Fibroblast of skin of scalp (primary cell): ENCODE measurements at regions not wholly inside any gene's neighbourhood (a gene's known extent, or its start where the extent isn't known, plus 50 kb on each side); places are given as distances from the start of the nearest gene placed in this dataset.
"Not testable (repeated sequence)": the region's sequence is repeated elsewhere in the genome, so short reads cannot be mapped to it uniquely, and the experiment has no call there.

Source experiments
- DNase-seq: peaks from one replicate; pipeline ENCODE4 v3.0.0-alpha.2; 2013

DNA sequence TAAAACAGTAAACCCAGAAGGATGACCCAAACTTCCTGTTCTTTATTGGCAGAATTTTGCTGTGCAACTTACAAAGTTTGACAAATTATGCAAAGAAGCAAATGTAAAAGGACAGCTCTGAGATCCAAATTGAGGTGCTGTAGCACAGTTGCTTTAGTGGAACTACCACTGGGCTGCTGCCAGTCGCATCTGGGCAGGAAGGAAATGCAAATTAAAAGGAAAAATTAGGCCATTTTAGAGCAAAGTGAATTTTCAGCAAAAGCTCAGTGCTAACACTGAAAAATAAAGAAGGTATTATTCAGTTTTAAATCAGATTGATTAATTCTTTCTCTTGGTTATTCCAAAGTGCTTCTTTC lies 104.5 kb downstream of the ZMAT3 start:
- no peak for DNase-seq

- DNase-seq: peak; percentile 49
Observed at GRCh38 chr3:178966299-178967176, 105.1 kb downstream of the ZMAT3 start.

GRCh38 chr3:178964551-178964950 lies 107.1 kb downstream of the ZMAT3 start:
- DNase-seq: no peak

- DNase-seq: no peak
Observed at GRCh38 chr3:178960918-178961317, 110.7 kb downstream of the ZMAT3 start.

GRCh38 chr3:178960181-178960580 lies 111.4 kb downstream of the ZMAT3 start:
- no peak for DNase-seq

GRCh38 chr3:178950676-178951075 lies 120.9 kb downstream of the ZMAT3 start:
- no peak for DNase-seq

DNA sequence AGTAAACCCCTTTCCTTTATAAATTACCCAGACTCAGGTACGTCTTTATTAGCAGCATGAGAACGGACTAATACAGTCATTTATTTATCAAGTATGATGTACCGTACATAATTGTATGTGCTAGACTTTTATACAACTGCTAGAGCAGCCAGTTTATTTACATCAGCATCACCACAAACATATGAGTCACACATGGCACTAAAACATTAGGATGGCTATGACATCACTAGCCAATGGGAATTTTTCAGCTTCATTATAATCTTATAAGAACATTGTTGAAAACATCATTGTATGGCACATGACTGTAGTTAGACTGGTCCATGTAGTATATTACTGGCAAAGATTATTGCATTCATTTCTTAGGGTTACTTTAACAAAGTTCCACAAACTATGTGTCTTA lies 121.7 kb downstream of the ZMAT3 start:
- no peak for DNase-seq

- no peak for DNase-seq
Observed at GRCh38 chr3:178948546-178948945, 123.1 kb downstream of the ZMAT3 start.

DNA sequence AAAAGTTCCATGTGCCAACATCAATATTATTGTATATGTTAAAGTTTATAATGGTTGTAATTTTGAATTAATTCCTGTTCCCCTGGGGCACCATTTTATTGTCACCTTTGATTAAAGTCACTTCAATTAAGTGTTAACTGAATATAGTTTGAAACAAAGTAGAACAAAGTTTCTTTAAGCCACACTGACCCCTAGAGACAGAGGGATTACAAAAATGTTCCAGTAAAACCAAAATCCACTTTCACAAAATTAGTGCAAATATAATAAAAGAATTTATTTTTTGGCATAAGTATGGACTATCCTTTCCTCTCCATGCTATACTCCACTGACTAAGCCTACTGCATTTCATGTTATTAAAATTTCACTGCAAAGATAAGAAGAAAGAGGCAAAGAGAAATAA lies 123.9 kb downstream of the ZMAT3 start:
- no peak for DNase-seq

- DNase-seq: not testable (repeated sequence)
Observed at GRCh38 chr3:178942261-178942660, 129.3 kb downstream of the ZMAT3 start.

DNA sequence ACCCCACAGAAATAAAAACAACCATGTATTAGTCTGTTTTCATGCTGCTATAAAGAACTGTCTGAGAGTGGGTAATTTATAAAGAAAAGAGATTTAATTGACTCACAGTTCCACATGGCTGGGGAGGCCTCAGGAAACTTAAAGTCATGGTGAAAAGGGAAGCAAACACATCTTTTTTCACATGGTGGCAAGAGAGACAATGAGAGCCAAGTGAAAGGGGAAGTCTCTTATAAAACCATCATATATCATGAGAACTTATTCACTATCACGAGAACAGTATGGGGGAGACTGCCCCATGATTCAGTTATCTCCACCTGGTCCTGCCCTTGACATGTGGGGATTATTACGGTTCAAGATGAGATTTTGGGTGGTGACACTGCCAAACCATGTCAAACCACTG lies 141.5 kb downstream of the ZMAT3 start:
- no peak for DNase-seq

- DNase-seq: no peak
Observed at GRCh38 chr3:178916223-178916622, 155.4 kb downstream of the ZMAT3 start.

- DNase-seq: no peak
Observed at GRCh38 chr3:178915365-178915764, 156.2 kb downstream of the ZMAT3 start.

DNA sequence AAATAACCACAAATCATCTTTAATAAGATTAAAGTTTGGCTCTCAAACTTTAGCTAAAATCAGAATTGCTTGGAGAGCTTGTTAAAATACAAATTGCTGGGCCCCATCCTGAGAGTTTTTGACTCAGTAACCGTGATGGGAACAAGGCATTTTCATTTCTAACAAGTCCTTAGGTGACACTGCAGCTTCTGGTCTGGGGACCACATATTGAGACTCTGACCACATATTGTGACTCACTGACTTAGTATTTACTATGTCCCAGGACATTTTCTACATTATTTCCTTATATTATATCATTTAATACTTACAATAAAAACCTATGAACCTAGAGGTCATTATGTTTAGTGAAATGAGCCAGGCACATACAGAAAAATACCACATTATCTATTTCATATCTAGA lies 164.5 kb downstream of the ZMAT3 start:
- DNase-seq: peak; percentile 40

- DNase-seq: no peak
Observed at GRCh38 chr3:178901204-178901603, 170.4 kb downstream of the ZMAT3 start.

DNA sequence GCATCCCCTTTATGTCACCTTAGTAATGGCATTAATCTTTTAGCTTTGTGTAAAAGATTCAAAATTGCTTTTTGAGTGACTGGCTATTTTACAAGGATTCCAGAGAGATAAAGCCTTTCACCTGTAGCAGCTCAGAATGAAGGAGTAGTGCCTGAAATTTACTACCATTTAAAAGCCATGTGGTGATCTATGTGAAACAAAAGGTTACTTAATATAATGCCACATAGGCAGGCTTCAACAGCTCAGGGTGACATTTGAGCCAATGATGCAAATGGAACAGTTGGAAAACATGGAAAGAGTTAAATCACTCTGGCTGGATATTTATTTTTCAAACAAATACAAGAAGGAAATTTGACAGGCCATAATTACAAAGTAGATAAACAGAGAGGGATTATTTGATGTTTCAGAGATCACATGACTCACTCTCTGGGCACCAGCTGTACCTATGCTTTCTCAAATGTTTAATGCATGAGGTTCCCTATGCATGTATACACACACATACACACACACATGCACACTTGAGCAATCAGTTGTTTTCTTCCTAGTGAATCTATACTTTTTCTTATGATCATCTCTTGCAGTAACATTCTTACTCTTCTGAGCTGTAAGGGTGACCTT lies 171.5 kb downstream of the ZMAT3 start:
- no peak for DNase-seq

DNA sequence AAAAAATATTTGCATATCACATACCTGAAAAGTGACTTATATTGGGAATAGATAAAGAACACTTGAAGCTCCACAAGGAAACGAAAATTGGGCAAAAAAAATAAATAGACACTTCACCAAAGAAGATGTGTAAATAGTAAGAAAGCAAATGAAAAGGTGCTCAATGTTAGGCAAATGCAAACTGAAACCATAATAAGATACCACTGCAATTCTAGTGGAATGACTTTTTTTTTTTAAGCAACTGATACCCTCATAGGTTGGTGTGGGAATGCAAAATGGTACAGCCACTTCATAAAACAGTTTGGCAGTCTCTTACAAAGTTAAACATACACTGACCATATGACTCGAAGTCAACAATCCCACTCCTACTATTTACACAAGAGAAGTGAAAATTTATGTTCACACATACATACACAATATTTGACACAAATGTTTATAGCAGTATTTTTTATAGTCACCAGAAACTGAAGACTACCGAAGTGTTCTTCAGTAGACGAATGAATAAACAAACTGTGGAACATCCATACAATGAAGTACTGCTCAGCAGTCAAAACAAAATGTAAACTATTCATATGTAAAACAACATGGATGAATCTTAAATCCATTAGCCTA lies 176.3 kb downstream of the ZMAT3 start:
- no peak for DNase-seq
